Activated B cell treated with CpG ODN at 0.5 μM for 24 hours (primary cell): ENCODE measurements at regions not wholly inside any gene's neighbourhood (a gene's known extent, or its start where the extent isn't known, plus 50 kb on each side); places are given as distances from the start of the nearest gene placed in this dataset.

Source experiments
- ATAC-seq: fragments of 200-7000 bp; cut with Tn5 transposase; one replicate; pipeline ENCODE4 v1.10.0; 2021; ENCODE audit warnings: low read depth, mild to moderate bottlenecking, moderate library complexity
- CTCF ChIA-PET: fragments of 350-600 bp; sonication (Branson Sonifier 250); formaldehyde crosslinking; loops from one replicate; lab custom pipeline; 2021; ENCODE audit warnings: antibody characterized with exemption; lab: Charles Lee
- POLR2A ChIA-PET: fragments of 350-600 bp; sonication (Branson Sonifier 250); formaldehyde crosslinking; loops from one replicate; lab custom pipeline; 2021; ENCODE audit warnings: antibody characterized with exemption; lab: Charles Lee
- DNase-seq: peaks from one replicate; pipeline ENCODE4 v3.0.0; 2022
- H3K27ac Mint-ChIP-seq: one replicate; pipeline ENCODE4 v1.8.0; 2020; ENCODE audit warnings: mixed read lengths
- H3K27me3 Mint-ChIP-seq: one replicate; pipeline ENCODE4 v1.8.0; 2021; ENCODE audit warnings: mixed read lengths
- H3K36me3 Mint-ChIP-seq: one replicate; pipeline ENCODE4 v1.8.0; 2021; ENCODE audit warnings: low read depth, mixed read lengths
- H3K4me1 Mint-ChIP-seq: one replicate; pipeline ENCODE4 v1.8.0; 2021; ENCODE audit warnings: mixed read lengths
- H3K4me3 Mint-ChIP-seq: one replicate; pipeline ENCODE4 v1.8.0; 2020; ENCODE audit warnings: mild to moderate bottlenecking, mixed read lengths
- H3K9me3 Mint-ChIP-seq: one replicate; pipeline ENCODE4 v1.8.0; 2020; ENCODE audit warnings: mixed read lengths
- CTCF ChIP-seq: fragments of 200-600 bp; IDR thresholded peaks from one replicate; pipeline ENCODE4 v1.8.0; 2022; ENCODE audit warnings: antibody characterized with exemption, mild to moderate bottlenecking
- intact Hi-C: fragments of 100-400 bp; cut with micrococcal nuclease; formaldehyde crosslinking; loops from one replicate; pipeline ENCODE4 v1.15.1; 2024

GRCh38 chr20:12874933-12875332 is 133.8 kb upstream of the SPTLC3 start:
- TF ChIP-seq CTCF: no peak
- POLR2A ChIA-PET: no interaction called here
- Mint-ChIP-seq H3K36me3 (no peaks in the 10 kb centered on the region), H3K27ac (no peak overlapping the region), H3K9me3 (no peaks in the 10 kb centered on the region), H3K27me3 (no peaks in the 10 kb centered on the region), H3K4me1 (no peaks in the 10 kb centered on the region), H3K4me3 (no peak overlapping the region)
- intact Hi-C loops: no loop called here
- DNase-seq (no peak), ATAC-seq (no peak)
- CTCF ChIA-PET: no interaction called here

GRCh38 chr20:12875510-12875909 is 133.3 kb upstream of the SPTLC3 start:
- Mint-ChIP-seq H3K9me3 (no peaks in the 10 kb centered on the region), H3K4me1 (no peaks in the 10 kb centered on the region), H3K27ac (no peak overlapping the region), H3K36me3 (no peaks in the 10 kb centered on the region), H3K27me3 (no peaks in the 10 kb centered on the region), H3K4me3 (no peak overlapping the region)
- DNase-seq (no peak), ATAC-seq (no peak)
- intact Hi-C loops: no loop called here
- ChIA-PET CTCF (no interaction called here), POLR2A (no interaction called here)
- no peak for TF ChIP-seq CTCF

DNA sequence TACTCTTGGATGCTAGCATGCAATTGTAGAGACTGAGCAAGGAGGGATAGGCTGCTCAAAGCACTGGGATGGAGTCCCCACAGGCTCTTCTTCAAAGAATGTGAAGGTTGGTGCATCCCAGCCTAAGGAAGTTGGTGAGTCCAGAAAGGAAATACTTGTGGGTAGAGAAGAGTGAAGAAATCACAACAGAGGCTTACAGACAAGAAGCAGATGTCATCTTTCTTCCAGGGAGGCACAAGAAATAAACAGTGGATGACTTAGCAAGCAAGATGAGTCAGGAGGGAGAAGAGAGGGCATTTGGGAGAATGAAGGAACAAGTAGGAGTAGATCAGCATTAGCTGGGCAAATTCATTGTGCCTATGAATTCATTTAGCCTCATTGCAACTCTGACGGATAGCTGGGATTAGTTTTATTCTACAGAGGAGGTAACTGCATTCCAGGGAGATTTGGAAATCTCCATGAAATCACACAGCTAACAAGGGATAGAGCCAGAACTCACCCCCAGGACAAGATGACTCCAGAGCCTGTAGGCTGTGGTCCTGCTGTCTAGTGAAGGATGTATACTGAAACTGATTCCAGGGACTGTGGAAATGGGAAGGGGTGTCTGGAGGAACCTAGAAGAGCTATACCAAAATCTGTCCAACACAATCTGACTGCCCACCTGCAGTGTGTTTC is 125.8 kb upstream of the SPTLC3 start:
- POLR2A ChIA-PET: no interaction called here
- intact Hi-C loops: no loop called here
- no peaks in the 10 kb centered on the region for H3K4me1 Mint-ChIP-seq
- H3K27me3 Mint-ChIP-seq: no peaks in the 10 kb centered on the region
- no peak for ATAC-seq
- CTCF ChIA-PET: no interaction called here
- no peaks in the 10 kb centered on the region for H3K36me3 Mint-ChIP-seq
- no peak for DNase-seq
- no peak overlapping the region for H3K27ac Mint-ChIP-seq
- peaks cover 4% of the 10 kb centered on the region for H3K9me3 Mint-ChIP-seq
- H3K4me3 Mint-ChIP-seq: no peak overlapping the region
- no peak for TF ChIP-seq CTCF

- Mint-ChIP-seq H3K27ac (no peak overlapping the region), H3K36me3 (no peaks in the 10 kb centered on the region), H3K4me3 (no peak overlapping the region), H3K4me1 (no peaks in the 10 kb centered on the region), H3K27me3 (no peaks in the 10 kb centered on the region), H3K9me3 (peaks cover 4% of the 10 kb centered on the region)
- no peak for TF ChIP-seq CTCF
- no peak for DNase-seq
- ChIA-PET CTCF (no interaction called here), POLR2A (no interaction called here)
- ATAC-seq: no peak
- intact Hi-C loops: no loop called here
These were observed 125.3 kb upstream of the SPTLC3 start for GRCh38 chr20:12883507-12883885.

DNA sequence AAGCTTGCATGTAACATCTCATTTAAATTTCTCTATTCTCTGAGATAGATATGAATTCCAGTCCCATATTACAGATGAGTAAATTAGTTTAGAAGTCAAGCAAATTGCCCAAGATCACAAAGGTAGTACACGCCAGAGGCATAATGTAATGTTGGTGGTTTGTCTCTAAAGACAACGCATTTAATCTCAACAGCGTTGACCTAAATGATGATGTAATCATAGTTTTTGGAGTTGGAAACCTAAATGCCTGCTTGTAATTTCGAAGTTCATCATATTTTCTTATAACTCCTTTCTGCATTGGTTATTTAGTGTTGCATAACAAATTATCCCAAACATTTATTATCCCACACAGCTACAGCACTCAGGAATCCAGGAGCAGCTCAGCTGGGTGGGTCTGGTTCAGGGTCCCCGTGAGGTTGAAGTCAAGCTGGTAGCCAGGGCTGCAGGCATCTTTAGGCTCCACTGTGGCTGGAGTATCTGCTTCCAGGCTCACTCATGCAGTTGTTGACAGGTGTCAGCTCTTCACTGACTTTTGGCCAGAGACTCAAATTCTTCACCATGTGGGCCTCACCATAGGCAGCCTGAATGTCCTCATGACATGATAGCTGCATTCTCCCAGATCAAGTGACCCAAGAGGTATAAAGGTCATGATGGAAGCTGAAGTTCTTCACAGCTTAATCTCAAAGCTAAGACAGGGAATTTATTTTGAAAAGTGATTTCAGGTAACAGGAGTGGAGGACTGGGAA is 122.0 kb upstream of the SPTLC3 start:
- no peak for DNase-seq

More for the DNA sequence above, 122.0 kb upstream of the SPTLC3 start:
- no peak overlapping the region for H3K27ac Mint-ChIP-seq
- H3K4me3 Mint-ChIP-seq: no peak overlapping the region
- no peaks in the 10 kb centered on the region for H3K36me3 Mint-ChIP-seq
- no peaks in the 10 kb centered on the region for H3K4me1 Mint-ChIP-seq
- no peaks in the 10 kb centered on the region for H3K27me3 Mint-ChIP-seq
- peaks cover 7% of the 10 kb centered on the region for H3K9me3 Mint-ChIP-seq
- no peak for ATAC-seq
- intact Hi-C loops: no loop called here
- CTCF ChIA-PET: no interaction called here
- TF ChIP-seq CTCF: no peak
- POLR2A ChIA-PET: no interaction called here
